ENCODE measurements at regions not wholly inside any gene's neighbourhood (a gene's known extent, or its start where the extent isn't known, plus 50 kb on each side); places are given as distances from the start of the nearest gene placed in this dataset.
"Not testable (repeated sequence)": the region's sequence is repeated elsewhere in the genome, so short reads cannot be mapped to it uniquely, and the experiment has no call there.

- H3K9ac ChIP-seq, H3K27ac ChIP-seq, H3K36me3 ChIP-seq, H3K4me1 ChIP-seq, H4K20me1 ChIP-seq, H3K4me3 ChIP-seq, H3K9me3 ChIP-seq, H3K4me2 ChIP-seq, H3K27me3 ChIP-seq: not testable (repeated sequence)
Observed at GRCh38 chr21:32823296-32823695, 51.7 kb upstream of the PAXBP1 start.

- Histone ChIP-seq H3K27me3 (no peaks in the 10 kb centered on the region), H3K36me3 (no peaks in the 10 kb centered on the region), H3K9ac (no peak overlapping the region), H3K4me2 (no peak overlapping the region), H3K9me3 (peaks cover 4% of the 10 kb centered on the region; the same call in 1 of the 2 replicates), H4K20me1 (no peaks in the 10 kb centered on the region), H3K4me3 (no peak overlapping the region), H3K27ac (no peak overlapping the region), H3K4me1 (no peaks in the 10 kb centered on the region)
- no peak for TF ChIP-seq Cebpa-rat (IDR thresholded peaks at IDR 0.05)
Observed at GRCh38 chr21:32824950-32825349, 53.4 kb upstream of the PAXBP1 start.

- TF ChIP-seq Cebpa-rat (IDR thresholded peaks at IDR 0.05), result no peak
- Histone ChIP-seq H3K36me3 (no peaks in the 10 kb centered on the region), H3K4me3 (no peak overlapping the region), H3K4me1 (no peaks in the 10 kb centered on the region), H3K27me3 (no peaks in the 10 kb centered on the region), H4K20me1 (no peaks in the 10 kb centered on the region), H3K9ac (no peak overlapping the region), H3K27ac (no peak overlapping the region), H3K4me2 (no peak overlapping the region), H3K9me3 (peaks cover 4% of the 10 kb centered on the region; the same call in 1 of the 2 replicates)
Observed at GRCh38 chr21:32826329-32827167, 55.0 kb upstream of the PAXBP1 start.

- Histone ChIP-seq H3K9ac (no peak overlapping the region), H3K27me3 (no peaks in the 10 kb centered on the region), H3K9me3 (peaks cover 4% of the 10 kb centered on the region; the same call in 1 of the 2 replicates), H3K4me2 (no peak overlapping the region), H3K27ac (no peak overlapping the region), H3K36me3 (no peaks in the 10 kb centered on the region), H3K4me3 (no peak overlapping the region), H3K4me1 (no peaks in the 10 kb centered on the region), H4K20me1 (no peaks in the 10 kb centered on the region)
- no peak for TF ChIP-seq Cebpa-rat (IDR thresholded peaks at IDR 0.05)
Observed at GRCh38 chr21:32828908-32829307, 57.4 kb upstream of the PAXBP1 start.

GRCh38 chr21:32829504-32829903 lies 57.9 kb upstream of the PAXBP1 start:
- Histone ChIP-seq H3K27ac (no peak overlapping the region), H3K4me1 (no peaks in the 10 kb centered on the region), H3K4me3 (no peak overlapping the region), H3K27me3 (no peaks in the 10 kb centered on the region), H4K20me1 (no peaks in the 10 kb centered on the region), H3K9me3 (peaks cover 4% of the 10 kb centered on the region; the same call in 1 of the 2 replicates), H3K4me2 (no peak overlapping the region), H3K9ac (no peak overlapping the region), H3K36me3 (no peaks in the 10 kb centered on the region)
- TF ChIP-seq Cebpa-rat (IDR thresholded peaks at IDR 0.05), result no peak

GRCh38 chr21:32831779-32832178 lies 60.2 kb upstream of the PAXBP1 start:
- not testable (repeated sequence) for H3K9ac ChIP-seq, H3K27ac ChIP-seq, H3K4me2 ChIP-seq, H3K27me3 ChIP-seq, H3K4me1 ChIP-seq, H3K36me3 ChIP-seq, H3K4me3 ChIP-seq, H3K9me3 ChIP-seq, H4K20me1 ChIP-seq

GRCh38 chr21:32834211-32834915 lies 62.8 kb upstream of the PAXBP1 start:
- no peak overlapping the region for H3K9ac ChIP-seq
- peaks cover 4% of the 10 kb centered on the region for H3K9me3 ChIP-seq
- no peaks in the 10 kb centered on the region for H3K4me1 ChIP-seq
- no peak overlapping the region for H3K27ac ChIP-seq
- H3K27me3 ChIP-seq, result no peaks in the 10 kb centered on the region
- H4K20me1 ChIP-seq, result no peaks in the 10 kb centered on the region
- no peak for TF ChIP-seq Cebpa-rat (IDR thresholded peaks at IDR 0.05)
- no peak overlapping the region for H3K4me2 ChIP-seq
- no peaks in the 10 kb centered on the region for H3K36me3 ChIP-seq
- no peak overlapping the region for H3K4me3 ChIP-seq

- Histone ChIP-seq H3K27ac (no peak overlapping the region), H3K4me1 (no peaks in the 10 kb centered on the region), H3K27me3 (no peaks in the 10 kb centered on the region), H3K9ac (no peak overlapping the region), H4K20me1 (no peaks in the 10 kb centered on the region), H3K4me3 (no peak overlapping the region), H3K4me2 (no peak overlapping the region), H3K36me3 (no peaks in the 10 kb centered on the region), H3K9me3 (peaks cover 4% of the 10 kb centered on the region)
- no peak for TF ChIP-seq Cebpa-rat (IDR thresholded peaks at IDR 0.05)
Observed at GRCh38 chr21:32834916-32835235, 63.3 kb upstream of the PAXBP1 start.

GRCh38 chr21:32842146-32842545 lies 70.6 kb upstream of the PAXBP1 start:
- Histone ChIP-seq H3K9ac (no peak overlapping the region), H4K20me1 (no peaks in the 10 kb centered on the region), H3K27me3 (no peaks in the 10 kb centered on the region), H3K27ac (no peak overlapping the region), H3K36me3 (no peaks in the 10 kb centered on the region), H3K4me1 (no peaks in the 10 kb centered on the region), H3K4me2 (no peak overlapping the region), H3K9me3 (no peaks in the 10 kb centered on the region), H3K4me3 (no peak overlapping the region)
- no peak for TF ChIP-seq Cebpa-rat (IDR thresholded peaks at IDR 0.05)

GRCh38 chr21:32843561-32843960 lies 72.0 kb upstream of the PAXBP1 start:
- H3K27me3 ChIP-seq, result no peaks in the 10 kb centered on the region
- no peak overlapping the region for H3K4me3 ChIP-seq
- H3K9me3 ChIP-seq, result no peaks in the 10 kb centered on the region
- TF ChIP-seq Cebpa-rat (IDR thresholded peaks at IDR 0.05), result no peak
- H3K36me3 ChIP-seq, result no peaks in the 10 kb centered on the region
- no peak overlapping the region for H3K27ac ChIP-seq
- H3K9ac ChIP-seq, result no peak overlapping the region
- no peaks in the 10 kb centered on the region for H3K4me1 ChIP-seq
- no peak overlapping the region for H3K4me2 ChIP-seq
- H4K20me1 ChIP-seq, result no peaks in the 10 kb centered on the region

Data from BLaER1 (cell line).